GM18909 (cell line): ENCODE measurements at regions not wholly inside any gene's neighbourhood (a gene's known extent, or its start where the extent isn't known, plus 50 kb on each side); places are given as distances from the start of the nearest gene placed in this dataset.
"Not testable (repeated sequence)": the region's sequence is repeated elsewhere in the genome, so short reads cannot be mapped to it uniquely, and the experiment has no call there.

Experiments used
- ATAC-seq: cut with Tn5 transposase; IDR thresholded peaks from one replicate; pipeline ENCODE4 v1.9.1; 2021; ENCODE audit warnings: mild to moderate bottlenecking; ENCODE audit not compliant: unreplicated experiment, poor library complexity

- ATAC-seq: no peak
Measured at GRCh38 chr13:61692691-61693090, 277.0 kb upstream of the PCDH20 start.

- ATAC-seq: no peak
Measured at GRCh38 chr13:61685682-61686012, 270.0 kb upstream of the PCDH20 start.

- no peak for ATAC-seq
Measured at GRCh38 chr13:61684976-61685681, 269.5 kb upstream of the PCDH20 start.

- ATAC-seq: no peak
Measured at GRCh38 chr13:61672756-61673155, 257.1 kb upstream of the PCDH20 start.

GRCh38 chr13:61670384-61671161 lies 254.9 kb upstream of the PCDH20 start:
- ATAC-seq: no peak

GRCh38 chr13:61664801-61665705 lies 249.4 kb upstream of the PCDH20 start:
- ATAC-seq: no peak

- no peak for ATAC-seq
Measured at GRCh38 chr13:61654481-61654880, 238.8 kb upstream of the PCDH20 start.

GRCh38 chr13:61648547-61648946 lies 232.9 kb upstream of the PCDH20 start:
- no peak for ATAC-seq

GRCh38 chr13:61612192-61612591 lies 196.5 kb upstream of the PCDH20 start:
- ATAC-seq: no peak

GRCh38 chr13:61608138-61608537 lies 192.5 kb upstream of the PCDH20 start:
- no peak for ATAC-seq

- ATAC-seq: no peak
Measured at GRCh38 chr13:61600360-61601033, 184.8 kb upstream of the PCDH20 start.

- no peak for ATAC-seq
Measured at GRCh38 chr13:61592489-61592888, 176.8 kb upstream of the PCDH20 start.

- ATAC-seq: no peak
Measured at GRCh38 chr13:61575973-61576372, 160.3 kb upstream of the PCDH20 start.

GRCh38 chr13:61563645-61564044 lies 148.0 kb upstream of the PCDH20 start:
- no peak for ATAC-seq

- no peak for ATAC-seq
Measured at GRCh38 chr13:61546911-61547310, 131.3 kb upstream of the PCDH20 start.

- ATAC-seq: no peak
Measured at GRCh38 chr13:61546413-61546812, 130.8 kb upstream of the PCDH20 start.

- ATAC-seq: no peak
Measured at GRCh38 chr13:61536433-61536832, 120.8 kb upstream of the PCDH20 start.

- no peak for ATAC-seq
Measured at GRCh38 chr13:61531383-61532065, 115.9 kb upstream of the PCDH20 start.

- ATAC-seq: not testable (repeated sequence)
Measured at GRCh38 chr13:61519214-61519613, 103.6 kb upstream of the PCDH20 start.

- ATAC-seq: no peak
Measured at GRCh38 chr13:61508936-61509335, 93.3 kb upstream of the PCDH20 start.
